ENCODE measurements at regions not wholly inside any gene's neighbourhood (a gene's known extent, or its start where the extent isn't known, plus 50 kb on each side); places are given as distances from the start of the nearest gene placed in this dataset.

DNA sequence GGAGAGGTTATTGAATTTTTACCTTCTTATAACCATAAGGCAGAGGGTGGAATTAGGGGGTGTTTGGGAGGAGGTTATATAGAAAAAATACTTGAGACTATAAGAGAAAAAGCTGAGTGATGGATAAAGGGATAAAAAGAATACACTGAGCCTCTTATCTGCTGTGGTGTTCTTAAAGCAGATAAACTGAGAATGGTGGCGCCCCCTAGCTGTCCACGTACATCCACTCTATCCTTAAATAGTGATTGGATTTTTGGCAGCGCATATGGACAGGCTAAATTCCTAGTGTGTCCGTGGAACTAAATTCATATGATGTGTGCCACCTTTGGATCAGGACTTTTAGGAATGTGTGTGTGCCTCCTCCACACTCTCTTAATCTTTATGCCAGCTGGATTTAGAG, 121.1 kb downstream of the OXSM start:
- CTCF ChIA-PET (ENCODE audit: low intra/inter-chr PET ratio, low total read pairs), result no interaction called here
- H3K27me3 ChIP-seq (ENCODE audit: control insufficient read depth in 1 of 2, insufficient read depth in 2 of 2, low read length in 2 of 2), result no peaks in the 10 kb centered on the region
- H3K9ac ChIP-seq (ENCODE audit: insufficient read depth, low read depth, low read length), result no peak overlapping the region
- intact Hi-C loops (cut with micrococcal nuclease; ENCODE audit: unreplicated experiment), result no loop called here
- peak; percentile 12 for DNase-seq (ENCODE audit: low spot score)
- H3K9me3 ChIP-seq (ENCODE audit: low read length), result no peaks in the 10 kb centered on the region
- WGBS (ENCODE audit: low lambda C conversion rate), result 38% methylated on average over 4 of the region's 4 CpGs
- POLR2A ChIA-PET, result no interaction called here
- no peaks in the 10 kb centered on the region for H3K4me1 ChIP-seq (ENCODE audit: insufficient read depth, low read length)
- in situ Hi-C loops (cut with HindIII; ENCODE audit: extremely low pct_ligation_motif_present, low pct_unique_long_range_greater_than_20kb), result no loop called here
- H4K20me1 ChIP-seq (ENCODE audit: insufficient read depth, low read length), result no peaks in the 10 kb centered on the region
- no peaks in the 10 kb centered on the region for H3K36me3 ChIP-seq (replicated peaks in 1 of 2; ENCODE audit: control insufficient read depth in 1 of 2, insufficient read depth in 2 of 2, low read length in 2 of 2)
- no peaks in the 10 kb centered on the region for H3K79me2 ChIP-seq (ENCODE audit: insufficient read depth, low read length)
- no peak overlapping the region for H2AFZ ChIP-seq (ENCODE audit: low read length)
- no peak for FAIRE-seq
- ATAC-seq, result peak; percentile 51; the same call in 1 of the 3 replicates
- no TSS peak for BruUV-seq (replicated peaks)
- no peak overlapping the region for H3K4me2 ChIP-seq (ENCODE audit: low read depth, low read length)
- no peak overlapping the region for H3K4me3 ChIP-seq (replicated peaks in 1 of 3; ENCODE audit: insufficient read depth in 1 of 3, low read depth in 2 of 3, low read length in 3 of 3)
- no peak overlapping the region for H3K27ac ChIP-seq (ENCODE audit: extremely low read length, insufficient read depth, low read length)
- TF ChIP-seq STAG1 (CRISPR knock-in tag; IDR thresholded peaks at IDR 0.05) (0 out of 2 replicates have a peak, but pooled peaks have one; percentile 7), KMT2B (CRISPR knock-in tag; IDR thresholded peaks at IDR 0.05) (no peak), ZNF205 (CRISPR knock-in tag; IDR thresholded peaks at IDR 0.05) (no peak)
- TF ChIP-seq, protein P1, sequence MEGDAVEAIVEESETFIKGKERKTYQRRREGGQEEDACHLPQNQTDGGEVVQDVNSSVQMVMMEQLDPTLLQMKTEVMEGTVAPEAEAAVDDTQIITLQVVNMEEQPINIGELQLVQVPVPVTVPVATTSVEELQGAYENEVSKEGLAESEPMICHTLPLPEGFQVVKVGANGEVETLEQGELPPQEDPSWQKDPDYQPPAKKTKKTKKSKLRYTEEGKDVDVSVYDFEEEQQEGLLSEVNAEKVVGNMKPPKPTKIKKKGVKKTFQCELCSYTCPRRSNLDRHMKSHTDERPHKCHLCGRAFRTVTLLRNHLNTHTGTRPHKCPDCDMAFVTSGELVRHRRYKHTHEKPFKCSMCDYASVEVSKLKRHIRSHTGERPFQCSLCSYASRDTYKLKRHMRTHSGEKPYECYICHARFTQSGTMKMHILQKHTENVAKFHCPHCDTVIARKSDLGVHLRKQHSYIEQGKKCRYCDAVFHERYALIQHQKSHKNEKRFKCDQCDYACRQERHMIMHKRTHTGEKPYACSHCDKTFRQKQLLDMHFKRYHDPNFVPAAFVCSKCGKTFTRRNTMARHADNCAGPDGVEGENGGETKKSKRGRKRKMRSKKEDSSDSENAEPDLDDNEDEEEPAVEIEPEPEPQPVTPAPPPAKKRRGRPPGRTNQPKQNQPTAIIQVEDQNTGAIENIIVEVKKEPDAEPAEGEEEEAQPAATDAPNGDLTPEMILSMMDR (CRISPR knock-in tag; IDR thresholded peaks at IDR 0.05), result peak; percentile 42

DNA sequence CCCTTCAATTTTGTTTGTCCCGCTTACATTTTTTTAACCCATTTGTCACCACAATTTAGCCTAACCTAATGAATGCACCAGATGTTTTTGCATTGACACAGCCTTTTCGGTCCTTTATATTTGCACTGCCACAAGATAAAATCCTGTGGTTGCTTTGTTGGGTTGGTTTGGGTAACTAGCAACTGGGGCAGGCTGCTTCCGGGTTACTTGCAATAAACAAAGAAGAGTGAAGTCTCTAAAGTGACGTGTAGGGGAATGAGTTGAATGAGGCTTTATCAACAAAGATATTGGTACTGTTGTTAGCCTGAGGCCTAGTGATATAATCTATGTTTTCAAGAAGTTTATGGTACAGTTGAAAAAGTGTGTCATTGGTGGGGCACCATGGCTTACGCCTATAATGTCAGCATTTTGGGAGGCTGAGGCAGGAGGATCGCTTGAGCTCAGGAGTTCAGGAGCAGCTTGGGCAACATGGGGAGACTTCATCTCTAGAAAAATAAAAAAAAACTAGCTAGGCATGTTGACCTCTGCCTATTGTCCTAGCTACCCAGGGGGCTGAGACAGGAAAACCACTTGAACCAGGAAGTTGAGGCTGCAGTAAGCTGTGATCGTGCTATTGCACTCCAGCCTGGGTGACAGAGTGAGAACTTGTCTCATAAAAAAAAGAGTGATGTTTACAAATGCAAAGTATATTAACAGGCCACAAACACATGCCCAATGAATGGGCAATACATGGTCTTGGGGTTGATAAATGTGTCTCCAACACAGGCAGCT, 121.8 kb downstream of the OXSM start:
- Histone ChIP-seq H3K9me3 (ENCODE audit: low read length) (no peaks in the 10 kb centered on the region), H2AFZ (ENCODE audit: low read length) (no peak overlapping the region), H3K4me3 (replicated peaks in 1 of 3; ENCODE audit: insufficient read depth in 1 of 3, low read depth in 2 of 3, low read length in 3 of 3) (no peak overlapping the region), H3K4me2 (ENCODE audit: low read depth, low read length) (no peak overlapping the region), H4K20me1 (ENCODE audit: insufficient read depth, low read length) (no peaks in the 10 kb centered on the region), H3K27me3 (ENCODE audit: control insufficient read depth in 1 of 2, insufficient read depth in 2 of 2, low read length in 2 of 2) (no peaks in the 10 kb centered on the region), H3K27ac (ENCODE audit: extremely low read length, insufficient read depth, low read length) (no peak overlapping the region), H3K36me3 (replicated peaks in 1 of 2; ENCODE audit: control insufficient read depth in 1 of 2, insufficient read depth in 2 of 2, low read length in 2 of 2) (no peaks in the 10 kb centered on the region), H3K79me2 (ENCODE audit: insufficient read depth, low read length) (no peaks in the 10 kb centered on the region), H3K9ac (ENCODE audit: insufficient read depth, low read depth, low read length) (no peak overlapping the region), H3K4me1 (ENCODE audit: insufficient read depth, low read length) (no peaks in the 10 kb centered on the region)
- no peak for ATAC-seq
- WGBS (ENCODE audit: low lambda C conversion rate), result 17% methylated on average over 7 of the region's 7 CpGs
- FAIRE-seq, result no peak
- BruUV-seq (replicated peaks), result no TSS peak
- no peak for DNase-seq (ENCODE audit: low spot score)
- intact Hi-C loops (cut with micrococcal nuclease; ENCODE audit: unreplicated experiment), result no loop called here
- ChIA-PET POLR2A (no interaction called here), CTCF (ENCODE audit: low intra/inter-chr PET ratio, low total read pairs) (no interaction called here)
- in situ Hi-C loops (cut with HindIII; ENCODE audit: extremely low pct_ligation_motif_present, low pct_unique_long_range_greater_than_20kb), result no loop called here
- TF ChIP-seq RNF2 (conservative IDR thresholded peaks at IDR 0.05; ENCODE audit: low read depth) (no peak), ONECUT2 (CRISPR knock-in tag; IDR thresholded peaks at IDR 0.05) (no peak)
- TF ChIP-seq, protein P2, sequence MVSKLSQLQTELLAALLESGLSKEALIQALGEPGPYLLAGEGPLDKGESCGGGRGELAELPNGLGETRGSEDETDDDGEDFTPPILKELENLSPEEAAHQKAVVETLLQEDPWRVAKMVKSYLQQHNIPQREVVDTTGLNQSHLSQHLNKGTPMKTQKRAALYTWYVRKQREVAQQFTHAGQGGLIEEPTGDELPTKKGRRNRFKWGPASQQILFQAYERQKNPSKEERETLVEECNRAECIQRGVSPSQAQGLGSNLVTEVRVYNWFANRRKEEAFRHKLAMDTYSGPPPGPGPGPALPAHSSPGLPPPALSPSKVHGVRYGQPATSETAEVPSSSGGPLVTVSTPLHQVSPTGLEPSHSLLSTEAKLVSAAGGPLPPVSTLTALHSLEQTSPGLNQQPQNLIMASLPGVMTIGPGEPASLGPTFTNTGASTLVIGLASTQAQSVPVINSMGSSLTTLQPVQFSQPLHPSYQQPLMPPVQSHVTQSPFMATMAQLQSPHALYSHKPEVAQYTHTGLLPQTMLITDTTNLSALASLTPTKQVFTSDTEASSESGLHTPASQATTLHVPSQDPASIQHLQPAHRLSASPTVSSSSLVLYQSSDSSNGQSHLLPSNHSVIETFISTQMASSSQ (IDR thresholded peaks at IDR 0.05; ENCODE audit: low read depth), result no peak
- TF ChIP-seq, protein P2 (CRISPR knock-in tag; IDR thresholded peaks at IDR 0.05; ENCODE audit: borderline replicate concordance), result no peak

All from HepG2 (cell line).